HK-2 (cell line): ENCODE measurements at regions not wholly inside any gene's neighbourhood (a gene's known extent, or its start where the extent isn't known, plus 50 kb on each side); places are given as distances from the start of the nearest gene placed in this dataset.
"Not testable (repeated sequence)": the region's sequence is repeated elsewhere in the genome, so short reads cannot be mapped to it uniquely, and the experiment has no call there.

ENCODE experiments used
- DNase-seq: peaks from one replicate; pipeline ENCODE4 v3.0.0-alpha.2; 2018; ENCODE audit not compliant: unreplicated experiment

GRCh38 chr21:35470522-35470921 is 421.4 kb upstream of the RUNX1 start:
- DNase-seq: no peak

- no peak for DNase-seq
These were observed 420.4 kb upstream of the RUNX1 start for GRCh38 chr21:35469498-35469897.

- no peak for DNase-seq
These were observed 419.9 kb upstream of the RUNX1 start for GRCh38 chr21:35468991-35469390.

- DNase-seq: no peak
These were observed 418.5 kb upstream of the RUNX1 start for GRCh38 chr21:35467566-35467965.

GRCh38 chr21:35466681-35467080 is 417.6 kb upstream of the RUNX1 start:
- not testable (repeated sequence) for DNase-seq

GRCh38 chr21:35465741-35466140 is 416.6 kb upstream of the RUNX1 start:
- no peak for DNase-seq

- DNase-seq: no peak
These were observed 412.6 kb upstream of the RUNX1 start for GRCh38 chr21:35461700-35462099.

- no peak for DNase-seq
These were observed 411.3 kb upstream of the RUNX1 start for GRCh38 chr21:35460441-35460840.

GRCh38 chr21:35458405-35458804 is 409.3 kb upstream of the RUNX1 start:
- no peak for DNase-seq

GRCh38 chr21:35457097-35457804 is 408.1 kb upstream of the RUNX1 start:
- no peak for DNase-seq

- no peak for DNase-seq
These were observed 402.2 kb upstream of the RUNX1 start for GRCh38 chr21:35451276-35451675.

GRCh38 chr21:35450830-35451229 is 401.7 kb upstream of the RUNX1 start:
- no peak for DNase-seq

GRCh38 chr21:35449846-35450245 is 400.7 kb upstream of the RUNX1 start:
- no peak for DNase-seq

GRCh38 chr21:35448876-35449599 is 399.9 kb upstream of the RUNX1 start:
- DNase-seq: no peak

GRCh38 chr21:35444391-35444790 is 395.3 kb upstream of the RUNX1 start:
- DNase-seq: no peak

GRCh38 chr21:35441868-35442582 is 392.9 kb upstream of the RUNX1 start:
- DNase-seq: no peak

- no peak for DNase-seq
These were observed 389.7 kb upstream of the RUNX1 start for GRCh38 chr21:35438643-35439404.

GRCh38 chr21:35437941-35438340 is 388.8 kb upstream of the RUNX1 start:
- DNase-seq: no peak

GRCh38 chr21:35436899-35437298 is 387.8 kb upstream of the RUNX1 start:
- no peak for DNase-seq

- not testable (repeated sequence) for DNase-seq
These were observed 383.5 kb upstream of the RUNX1 start for GRCh38 chr21:35432601-35433000.

- DNase-seq: no peak
These were observed 381.2 kb upstream of the RUNX1 start for GRCh38 chr21:35430260-35430659.

GRCh38 chr21:35428937-35429336 is 379.8 kb upstream of the RUNX1 start:
- no peak for DNase-seq
